HEK293T (cell line): ENCODE measurements at regions not wholly inside any gene's neighbourhood (a gene's known extent, or its start where the extent isn't known, plus 50 kb on each side); places are given as distances from the start of the nearest gene placed in this dataset.

Experiments
- BHLHE40 ChIP-seq: fragments of 450-650 bp; IDR thresholded peaks from 2 replicates; pipeline ENCODE4 v1.6.1; 2016; ENCODE audit warnings: mild to moderate bottlenecking, moderate library complexity, borderline replicate concordance
- ELF4 ChIP-seq: fragments of 450-650 bp; IDR thresholded peaks from 2 replicates; pipeline ENCODE4 v1.6.1; 2017; ENCODE audit warnings: antibody characterized with exemption
- FOXK2 ChIP-seq: fragments of 450-650 bp; IDR thresholded peaks from 2 replicates; pipeline ENCODE4 v1.6.1; 2016; ENCODE audit warnings: mild to moderate bottlenecking
- FOXM1 ChIP-seq: fragments of 450-650 bp; IDR thresholded peaks from 2 replicates; pipeline ENCODE4 v1.6.1; 2017; ENCODE audit warnings: mild to moderate bottlenecking, borderline replicate concordance
- HDGF ChIP-seq: fragments of 450-650 bp; IDR thresholded peaks from 2 replicates; pipeline ENCODE4 v1.6.1; 2017; ENCODE audit warnings: antibody characterized with exemption, borderline replicate concordance
- LEF1 ChIP-seq: fragments of 450-650 bp; IDR thresholded peaks from 2 replicates; pipeline ENCODE4 v1.6.1; 2017; ENCODE audit warnings: mild to moderate bottlenecking, borderline replicate concordance
- NFRKB ChIP-seq: fragments of 450-650 bp; IDR thresholded peaks from 2 replicates; pipeline ENCODE4 v1.6.1; 2016; ENCODE audit warnings: mild to moderate bottlenecking, moderate library complexity
- SP1 ChIP-seq: fragments of 450-650 bp; IDR thresholded peaks from 2 replicates; pipeline ENCODE4 v1.6.1; 2017
- TARDBP ChIP-seq: fragments of 450-650 bp; IDR thresholded peaks from 2 replicates; pipeline ENCODE4 v1.6.1; 2016
- ZNF384 ChIP-seq: fragments of 450-650 bp; IDR thresholded peaks from 2 replicates; pipeline ENCODE4 v1.6.1; 2016

DNA sequence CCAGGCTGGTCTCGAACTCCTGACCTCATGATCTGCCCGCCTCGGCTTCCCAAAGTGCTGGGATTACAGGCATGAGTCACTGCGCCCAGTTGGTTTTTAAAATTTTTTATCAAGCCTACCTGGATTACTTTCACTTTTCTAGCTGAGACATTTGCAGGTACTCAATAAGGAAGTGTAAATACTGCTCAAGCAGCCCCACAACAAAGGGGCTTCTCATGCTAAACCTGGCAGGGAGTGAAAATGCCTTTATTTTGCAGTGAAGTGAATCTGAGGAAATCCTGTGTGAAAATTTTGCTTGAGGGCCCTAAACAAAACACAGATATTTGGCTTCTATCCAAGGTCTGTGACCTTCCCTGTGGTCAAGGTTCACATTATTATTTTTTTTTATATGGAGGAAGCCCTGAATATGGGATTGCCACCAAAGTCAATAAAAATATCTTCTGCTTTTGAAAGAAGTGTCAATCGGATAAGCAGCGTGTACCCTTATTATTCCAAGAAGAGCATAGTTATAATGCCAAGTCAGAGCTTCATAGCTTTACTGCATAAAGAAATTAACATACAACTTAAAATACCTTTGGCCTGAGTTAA is 481.0 kb downstream of the SH2D1A start:
- TF ChIP-seq TARDBP = no peak
- TF ChIP-seq FOXM1 = no peak
- TF ChIP-seq BHLHE40 = no peak
- no peak for TF ChIP-seq ELF4
- TF ChIP-seq SP1 = no peak
- TF ChIP-seq HDGF = no peak
- TF ChIP-seq NFRKB = no peak
- no peak for TF ChIP-seq ZNF384
- no peak for TF ChIP-seq LEF1
- TF ChIP-seq FOXK2 = no peak
